Kidney glomerular epithelial cell (primary cell): ENCODE measurements at regions not wholly inside any gene's neighbourhood (a gene's known extent, or its start where the extent isn't known, plus 50 kb on each side); places are given as distances from the start of the nearest gene placed in this dataset.
"Not testable (repeated sequence)": the region's sequence is repeated elsewhere in the genome, so short reads cannot be mapped to it uniquely, and the experiment has no call there.

Experiments
- DNase-seq: peaks from one replicate; lab custom pipeline; 2025; lab: John Stamatoyannopoulos, UW

GRCh38 chr6:14754751-14755513 is 490.9 kb upstream of the JARID2 start:
- no peak for DNase-seq

GRCh38 chr6:14756340-14756739 is 489.5 kb upstream of the JARID2 start:
- no peak for DNase-seq

- DNase-seq: no peak
These were observed 488.9 kb upstream of the JARID2 start for GRCh38 chr6:14757014-14757413.

- no peak for DNase-seq
These were observed 488.5 kb upstream of the JARID2 start for GRCh38 chr6:14757418-14757817.

GRCh38 chr6:14758421-14759081 is 487.3 kb upstream of the JARID2 start:
- no peak for DNase-seq

- no peak for DNase-seq
These were observed 485.7 kb upstream of the JARID2 start for GRCh38 chr6:14759976-14760672.

GRCh38 chr6:14762077-14762476 is 483.8 kb upstream of the JARID2 start:
- DNase-seq: no peak

DNA sequence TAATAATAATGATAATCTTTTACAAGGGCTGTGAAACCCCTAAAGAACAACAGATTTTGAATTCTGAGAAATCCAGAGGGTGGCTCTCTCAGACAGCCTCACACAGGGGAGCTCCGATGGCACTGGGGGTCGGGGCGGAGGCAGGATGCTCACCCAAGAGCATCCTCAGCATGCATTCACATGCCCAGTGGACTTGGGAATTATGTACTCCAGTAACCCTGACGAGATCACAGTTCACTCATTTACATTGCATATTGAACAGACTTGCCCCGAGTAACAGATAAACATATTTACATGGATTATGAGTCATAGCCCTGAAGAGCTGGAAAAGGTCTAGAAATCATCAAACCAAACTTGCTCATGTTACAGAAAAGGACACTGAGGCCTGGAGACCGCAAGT is 482.7 kb upstream of the JARID2 start:
- DNase-seq: no peak

- no peak for DNase-seq
These were observed 482.3 kb upstream of the JARID2 start for GRCh38 chr6:14763616-14764015.

DNA sequence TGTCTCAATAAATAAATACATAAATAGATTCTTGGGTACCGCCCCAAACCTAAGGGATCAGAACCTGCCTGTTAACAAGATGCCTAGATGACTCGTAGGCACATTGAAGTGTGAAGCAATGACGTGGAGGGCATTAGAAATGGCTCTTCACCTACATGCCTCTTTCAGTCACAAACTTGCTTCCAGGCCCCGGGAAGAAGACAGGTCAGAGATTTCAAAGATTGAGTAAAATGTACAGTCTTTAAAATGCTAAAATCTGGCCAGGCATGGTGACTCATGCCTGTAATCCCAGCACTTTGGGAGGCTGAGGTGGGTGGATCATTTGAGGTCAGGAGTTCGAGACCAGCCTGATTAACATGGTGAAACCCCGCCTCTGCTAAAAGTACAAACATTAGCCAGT is 480.8 kb upstream of the JARID2 start:
- no peak for DNase-seq

DNA sequence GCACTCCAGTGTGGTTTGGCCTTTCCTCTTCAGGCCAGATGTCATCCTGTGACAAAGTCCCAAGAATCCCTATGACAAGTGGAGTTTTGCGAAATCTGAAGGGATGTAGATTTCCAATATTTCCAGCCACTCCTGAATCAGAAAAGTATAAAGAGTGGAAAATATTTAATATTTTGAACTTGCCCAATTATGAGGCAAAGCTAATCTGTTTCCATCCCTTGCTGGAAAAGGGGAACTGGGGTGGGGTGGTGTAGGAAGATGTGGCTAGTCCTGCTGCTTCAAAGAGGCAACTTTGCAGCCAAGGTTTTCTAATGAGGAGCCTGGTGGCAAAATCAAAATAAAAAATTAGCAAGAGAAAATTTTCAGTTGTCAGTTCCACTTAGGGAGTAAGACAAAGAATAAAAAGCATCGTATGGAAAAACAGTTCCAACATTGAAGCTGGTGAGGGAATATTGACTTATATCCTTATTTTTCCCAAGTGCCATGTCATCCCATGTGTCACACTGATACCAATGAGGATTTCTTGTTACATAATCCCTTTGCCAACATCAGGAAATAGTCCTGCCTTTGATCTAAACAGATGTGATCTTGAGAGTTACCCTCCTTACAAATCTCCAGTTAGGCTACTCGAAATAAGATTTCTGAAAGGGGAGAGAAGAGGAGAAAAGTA is 480.0 kb upstream of the JARID2 start:
- no peak for DNase-seq

- no peak for DNase-seq
These were observed 479.4 kb upstream of the JARID2 start for GRCh38 chr6:14766391-14766994.

DNA sequence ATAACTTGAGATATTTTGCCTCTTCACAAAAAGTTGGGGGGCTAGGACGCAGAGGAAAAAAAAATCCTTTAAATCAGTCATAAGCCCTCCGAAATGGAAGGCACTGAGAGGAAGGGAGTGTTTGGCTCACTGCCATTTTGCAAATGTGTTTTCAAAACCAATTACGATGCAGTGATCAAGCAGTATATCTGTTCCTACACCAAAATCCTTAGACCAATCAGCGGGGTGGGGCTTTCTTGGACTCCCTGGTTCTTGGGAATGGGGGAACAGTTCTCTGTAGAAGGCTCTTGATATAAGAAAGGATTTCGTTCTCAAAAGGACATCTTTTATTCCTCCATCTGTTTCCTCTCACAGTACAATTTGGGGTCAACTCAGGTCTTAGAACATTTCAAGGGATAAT is 478.6 kb upstream of the JARID2 start:
- no peak for DNase-seq

- DNase-seq: no peak
These were observed 475.8 kb upstream of the JARID2 start for GRCh38 chr6:14770040-14770439.

GRCh38 chr6:14770572-14770971 is 475.3 kb upstream of the JARID2 start:
- no peak for DNase-seq

GRCh38 chr6:14771016-14771415 is 474.9 kb upstream of the JARID2 start:
- DNase-seq: no peak

DNA sequence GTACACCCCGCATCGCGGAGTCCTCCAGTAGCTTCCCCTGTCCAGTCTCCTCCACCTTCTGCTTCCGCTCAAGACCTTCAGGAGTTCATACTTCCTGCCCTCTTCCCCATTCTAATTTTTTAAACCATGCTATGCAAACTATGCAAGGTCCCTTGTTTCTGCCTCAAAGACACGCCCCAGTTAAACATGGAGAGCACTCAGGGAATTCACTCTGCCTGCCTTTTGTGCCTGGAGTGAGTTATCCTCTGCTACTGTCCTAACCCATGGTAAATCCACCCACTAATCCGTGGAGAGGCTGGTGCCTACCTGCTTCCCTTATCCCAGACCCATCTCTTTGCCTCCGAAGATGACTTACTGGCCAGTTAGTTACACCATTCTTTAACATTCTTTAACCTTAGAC is 473.7 kb upstream of the JARID2 start:
- no peak for DNase-seq

DNA sequence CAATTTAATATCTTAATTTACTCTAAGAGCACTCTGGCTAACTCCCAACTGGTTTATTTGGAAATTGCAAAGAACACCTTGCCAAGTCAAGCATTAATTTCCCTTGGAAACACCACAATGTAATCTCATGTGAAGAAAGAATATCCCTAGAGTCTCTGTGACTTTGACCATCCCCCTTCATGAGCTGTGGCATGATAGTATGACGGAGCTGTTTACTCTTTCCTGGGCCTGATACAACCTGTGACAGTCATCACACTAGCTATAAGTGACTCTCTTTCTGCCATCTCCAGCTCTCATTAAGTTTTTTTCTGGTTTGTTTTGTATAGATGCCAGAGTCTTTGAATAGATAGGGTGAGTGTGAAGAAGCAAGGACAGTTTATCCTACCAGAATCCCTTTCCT is 470.3 kb upstream of the JARID2 start:
- no peak for DNase-seq

DNA sequence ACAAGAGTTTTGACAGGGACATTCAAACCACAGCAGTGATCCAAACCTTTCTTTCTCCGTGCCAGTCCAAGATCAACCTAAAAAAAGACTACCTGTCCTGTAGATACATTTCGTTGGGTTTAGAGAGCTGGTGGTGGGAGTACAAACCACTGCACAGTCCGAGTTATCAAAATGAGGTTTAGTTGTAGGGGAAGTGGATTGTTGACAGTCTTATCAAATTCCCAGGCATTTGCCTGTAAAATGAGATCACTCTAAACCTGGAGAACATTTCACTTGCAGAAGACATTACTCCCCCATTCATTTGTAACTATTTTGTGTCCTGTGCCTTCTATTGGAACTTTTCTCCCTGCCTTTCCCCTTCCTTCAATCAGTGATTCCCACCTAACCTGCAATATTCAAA is 469.6 kb upstream of the JARID2 start:
- no peak for DNase-seq

GRCh38 chr6:14781772-14782525 is 463.9 kb upstream of the JARID2 start:
- DNase-seq: no peak

DNA sequence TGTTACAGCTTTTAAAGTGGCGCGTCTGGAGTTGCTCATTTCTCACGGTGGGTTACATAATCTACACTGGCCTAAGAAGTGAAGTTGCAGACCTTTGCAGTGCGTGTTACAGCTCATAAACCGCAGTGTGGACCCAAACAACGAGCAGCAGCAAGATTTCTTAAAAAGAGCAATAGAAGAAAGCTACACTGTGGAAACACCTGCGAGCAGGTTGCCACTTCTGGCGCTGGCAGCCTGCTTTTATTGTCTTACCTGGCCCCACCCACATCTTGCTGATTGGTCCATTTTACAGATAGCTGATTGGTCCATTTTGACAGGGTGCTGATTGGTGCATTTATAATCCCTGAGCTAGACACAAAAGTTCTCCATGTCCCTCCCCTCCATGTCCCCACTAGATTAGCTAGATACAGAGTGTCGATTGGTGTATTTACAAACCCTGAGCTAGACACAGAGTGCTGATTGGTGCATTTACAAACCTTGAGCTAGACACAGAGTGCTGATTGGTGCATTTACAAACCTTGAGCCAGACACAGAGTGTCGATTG is 462.9 kb upstream of the JARID2 start:
- not testable (repeated sequence) for DNase-seq
